Mesothelial cell of epicardium (in vitro differentiated cells): ENCODE measurements at regions not wholly inside any gene's neighbourhood (a gene's known extent, or its start where the extent isn't known, plus 50 kb on each side); places are given as distances from the start of the nearest gene placed in this dataset.

Experiments used
- DNase-seq, 2 experiments: peaks; one replicate each; pipeline ENCODE4 v3.0.0; 2021; ENCODE audit warnings: low spot score in 2 of 2; ENCODE audit not compliant: unreplicated experiment in 2 of 2
- H3K27ac Mint-ChIP-seq: 2 replicates; pipeline ENCODE4 v1.8.0; 2021; ENCODE audit warnings: mixed read lengths
- H3K27me3 Mint-ChIP-seq: 2 replicates; pipeline ENCODE4 v1.8.0; 2021; ENCODE audit warnings: low read depth, mixed read lengths
- H3K36me3 Mint-ChIP-seq: 2 replicates; pipeline ENCODE4 v1.8.0; 2021; ENCODE audit warnings: mixed read lengths
- H3K4me1 Mint-ChIP-seq: 2 replicates; pipeline ENCODE4 v1.8.0; 2021; ENCODE audit warnings: mixed read lengths
- H3K4me3 Mint-ChIP-seq: 2 replicates; pipeline ENCODE4 v1.8.0; 2021; ENCODE audit warnings: mild to moderate bottlenecking, moderate library complexity, mixed read lengths
- H3K9me3 Mint-ChIP-seq: 2 replicates; pipeline ENCODE4 v1.8.0; 2021; ENCODE audit warnings: mixed read lengths
- CTCF ChIP-seq: fragments of 200-600 bp; sonication (generic); IDR thresholded peaks from one replicate; pipeline ENCODE4 v1.5.0; 2021; ENCODE audit warnings: antibody characterized with exemption; ENCODE audit not compliant: unreplicated experiment

- H3K4me3 Mint-ChIP-seq, result no peak overlapping the region
- H3K9me3 Mint-ChIP-seq, result no peaks in the 10 kb centered on the region
- no peak overlapping the region for H3K27ac Mint-ChIP-seq
- H3K27me3 Mint-ChIP-seq, result no peaks in the 10 kb centered on the region
- no peaks in the 10 kb centered on the region for H3K36me3 Mint-ChIP-seq
- DNase-seq, result no peak
- TF ChIP-seq CTCF, result no peak
- peaks cover 41% of the 10 kb centered on the region for H3K4me1 Mint-ChIP-seq
These were observed 74.1 kb upstream of the PRKG1 start for GRCh38 chr10:51000164-51000563.

- no peak for TF ChIP-seq CTCF
- no peak overlapping the region for H3K4me3 Mint-ChIP-seq
- no peaks in the 10 kb centered on the region for H3K27me3 Mint-ChIP-seq
- no peak for DNase-seq
- no peaks in the 10 kb centered on the region for H3K36me3 Mint-ChIP-seq
- H3K9me3 Mint-ChIP-seq, result no peaks in the 10 kb centered on the region
- peak overlapping the region; percentile 3 for H3K27ac Mint-ChIP-seq
- peaks cover 46% of the 10 kb centered on the region for H3K4me1 Mint-ChIP-seq
These were observed 73.3 kb upstream of the PRKG1 start for GRCh38 chr10:51000976-51001375.

- Mint-ChIP-seq H3K4me3 (no peak overlapping the region), H3K27ac (no peak overlapping the region), H3K4me1 (peaks cover 46% of the 10 kb centered on the region), H3K27me3 (no peaks in the 10 kb centered on the region), H3K36me3 (no peaks in the 10 kb centered on the region), H3K9me3 (no peaks in the 10 kb centered on the region)
- DNase-seq, result no peak
- peak; percentile 55 for TF ChIP-seq CTCF
These were observed 72.7 kb upstream of the PRKG1 start for GRCh38 chr10:51001587-51001986.

- no peaks in the 10 kb centered on the region for H3K36me3 Mint-ChIP-seq
- no peaks in the 10 kb centered on the region for H3K27me3 Mint-ChIP-seq
- TF ChIP-seq CTCF, result no peak
- no peaks in the 10 kb centered on the region for H3K9me3 Mint-ChIP-seq
- H3K27ac Mint-ChIP-seq, result no peak overlapping the region
- peaks cover 37% of the 10 kb centered on the region for H3K4me1 Mint-ChIP-seq
- no peak overlapping the region for H3K4me3 Mint-ChIP-seq
- no peak for DNase-seq
These were observed 71.8 kb upstream of the PRKG1 start for GRCh38 chr10:51002469-51002868.

- peaks cover 29% of the 10 kb centered on the region for H3K4me1 Mint-ChIP-seq
- TF ChIP-seq CTCF, result no peak
- no peak overlapping the region for H3K27ac Mint-ChIP-seq
- no peak overlapping the region for H3K4me3 Mint-ChIP-seq
- H3K36me3 Mint-ChIP-seq, result no peaks in the 10 kb centered on the region
- H3K9me3 Mint-ChIP-seq, result no peaks in the 10 kb centered on the region
- H3K27me3 Mint-ChIP-seq, result no peaks in the 10 kb centered on the region
- no peak for DNase-seq
These were observed 69.5 kb upstream of the PRKG1 start for GRCh38 chr10:51004776-51005175.

- H3K36me3 Mint-ChIP-seq, result no peaks in the 10 kb centered on the region
- no peak for TF ChIP-seq CTCF
- no peak overlapping the region for H3K27ac Mint-ChIP-seq
- no peaks in the 10 kb centered on the region for H3K27me3 Mint-ChIP-seq
- H3K4me1 Mint-ChIP-seq, result peaks cover 26% of the 10 kb centered on the region
- H3K9me3 Mint-ChIP-seq, result no peaks in the 10 kb centered on the region
- no peak for DNase-seq
- H3K4me3 Mint-ChIP-seq, result no peak overlapping the region
These were observed 68.7 kb upstream of the PRKG1 start for GRCh38 chr10:51005551-51005950.
